ENCODE measurements at regions not wholly inside any gene's neighbourhood (a gene's known extent, or its start where the extent isn't known, plus 50 kb on each side); places are given as distances from the start of the nearest gene placed in this dataset.

GRCh38 chr6:15026832-15027231 is 219.0 kb upstream of the JARID2 start:
- Mint-ChIP-seq H3K4me1 (ENCODE audit: low read depth) (peaks cover 25% of the 10 kb centered on the region), H3K27ac (no peak overlapping the region), H3K9me3 (peaks cover 9% of the 10 kb centered on the region), H3K4me3 (no peak overlapping the region), H3K36me3 (ENCODE audit: low read depth) (peaks cover 2% of the 10 kb centered on the region), H3K27me3 (no peaks in the 10 kb centered on the region)
- TF ChIP-seq CTCF (IDR thresholded peaks at IDR 0.05): no peak
- no peak for ATAC-seq
- ChIA-PET POLR2A (no interaction called here), CTCF (no interaction called here)
- intact Hi-C loops (cut with micrococcal nuclease): no loop called here
- no peak for DNase-seq

- TF ChIP-seq CTCF (IDR thresholded peaks at IDR 0.05): no peak
- H3K4me1 Mint-ChIP-seq (ENCODE audit: low read depth): peaks cover 26% of the 10 kb centered on the region
- peaks cover 11% of the 10 kb centered on the region for H3K9me3 Mint-ChIP-seq
- intact Hi-C loops (cut with micrococcal nuclease): no loop called here
- ChIA-PET CTCF (no interaction called here), POLR2A (no interaction called here)
- DNase-seq (no peak), ATAC-seq (no peak)
- no peak overlapping the region for H3K27ac Mint-ChIP-seq
- H3K4me3 Mint-ChIP-seq: no peak overlapping the region
- H3K27me3 Mint-ChIP-seq: no peaks in the 10 kb centered on the region
- peaks cover 2% of the 10 kb centered on the region for H3K36me3 Mint-ChIP-seq (ENCODE audit: low read depth)
These were observed 218.4 kb upstream of the JARID2 start for GRCh38 chr6:15027472-15027871.

- peaks cover 11% of the 10 kb centered on the region for H3K9me3 Mint-ChIP-seq
- ATAC-seq: peak; percentile 59
- POLR2A ChIA-PET: no interaction called here
- intact Hi-C loops (cut with micrococcal nuclease): no loop called here
- H3K4me1 Mint-ChIP-seq (ENCODE audit: low read depth): peaks cover 28% of the 10 kb centered on the region
- H3K4me3 Mint-ChIP-seq: no peak overlapping the region
- H3K36me3 Mint-ChIP-seq (ENCODE audit: low read depth): peaks cover 2% of the 10 kb centered on the region
- no peak for TF ChIP-seq CTCF (IDR thresholded peaks at IDR 0.05)
- H3K27me3 Mint-ChIP-seq: no peaks in the 10 kb centered on the region
- CTCF ChIA-PET: no interaction called here
- no peak overlapping the region for H3K27ac Mint-ChIP-seq
- no peak for DNase-seq
These were observed 213.9 kb upstream of the JARID2 start for GRCh38 chr6:15032015-15032414.

- peaks cover 28% of the 10 kb centered on the region for H3K4me1 Mint-ChIP-seq (ENCODE audit: low read depth)
- ChIA-PET CTCF (no interaction called here), POLR2A (interaction anchor here (0.6 to 0.8 kb wide), 2 partner anchors 136 to 583 kb away, joined by 3 read pairs; no protein-coding TSS in a partner anchor)
- H3K4me3 Mint-ChIP-seq: no peak overlapping the region
- H3K36me3 Mint-ChIP-seq (ENCODE audit: low read depth): peaks cover 2% of the 10 kb centered on the region
- intact Hi-C loops (cut with micrococcal nuclease): no loop called here
- peak; percentile 3 for ATAC-seq
- H3K27ac Mint-ChIP-seq: no peak overlapping the region
- TF ChIP-seq CTCF (IDR thresholded peaks at IDR 0.05): no peak
- no peak for DNase-seq
- no peaks in the 10 kb centered on the region for H3K27me3 Mint-ChIP-seq
- H3K9me3 Mint-ChIP-seq: peaks cover 9% of the 10 kb centered on the region
These were observed 212.0 kb upstream of the JARID2 start for GRCh38 chr6:15033850-15034203.

- peaks cover 2% of the 10 kb centered on the region for H3K9me3 Mint-ChIP-seq
- no peak for DNase-seq
- no peak for TF ChIP-seq CTCF (IDR thresholded peaks at IDR 0.05)
- no peak for ATAC-seq
- intact Hi-C loops (cut with micrococcal nuclease): no loop called here
- H3K4me3 Mint-ChIP-seq: no peak overlapping the region
- peaks cover 18% of the 10 kb centered on the region for H3K4me1 Mint-ChIP-seq (ENCODE audit: low read depth)
- H3K27ac Mint-ChIP-seq: no peak overlapping the region
- no peaks in the 10 kb centered on the region for H3K27me3 Mint-ChIP-seq
- H3K36me3 Mint-ChIP-seq (ENCODE audit: low read depth): no peaks in the 10 kb centered on the region
- CTCF ChIA-PET: no interaction called here
- POLR2A ChIA-PET: no interaction called here
These were observed 209.1 kb upstream of the JARID2 start for GRCh38 chr6:15036690-15037245.
